Testis (tissue), 2 donors: ENCODE measurements at regions not wholly inside any gene's neighbourhood (a gene's known extent, or its start where the extent isn't known, plus 50 kb on each side); places are given as distances from the start of the nearest gene placed in this dataset.
"Not testable (repeated sequence)": the region's sequence is repeated elsewhere in the genome, so short reads cannot be mapped to it uniquely, and the experiment has no call there.

Experiments
- DNase-seq: peaks from one replicate; pipeline ENCODE4 v3.0.0-alpha.2; 2019
- H3K27ac ChIP-seq, 2 donors: fragments of 200-600 bp; sonication (generic); one replicate each; pipeline ENCODE4 v1.5.1; 2019
- H3K27me3 ChIP-seq: fragments of 200-600 bp; sonication (generic); one replicate; pipeline ENCODE4 v1.5.1; 2019
- H3K36me3 ChIP-seq: fragments of 200-600 bp; sonication (generic); one replicate; pipeline ENCODE4 v1.5.1; 2017; ENCODE audit warnings: low read depth; ENCODE audit errors: missing control alignments
- H3K4me1 ChIP-seq: fragments of 200-600 bp; sonication (generic); one replicate; pipeline ENCODE4 v1.5.1; 2019
- H3K4me3 ChIP-seq, 2 donors: fragments of 200-600 bp; sonication (generic); one replicate each; pipeline ENCODE4 v1.5.1; 2017 to 2019
- H3K9me3 ChIP-seq: fragments of 200-600 bp; sonication (generic); one replicate; pipeline ENCODE4 v1.5.1; 2017
- CTCF ChIP-seq, 3 experiments: fragments of 450-650 bp in 2 of 3; fragments of 200-600 bp in 1 of 3; sonication (generic) in 1 of 3; IDR thresholded peaks; one replicate each; pipeline ENCODE4 v1.5.1; 2016 to 2019; ENCODE audit warnings: antibody characterized with exemption in 3 of 3, mild to moderate bottlenecking in 2 of 3, moderate library complexity in 1 of 3
- POLR2A ChIP-seq: fragments of 450-650 bp; IDR thresholded peaks from one replicate; pipeline ENCODE4 v1.6.1; 2017; ENCODE audit warnings: antibody characterized with exemption, mild to moderate bottlenecking, moderate library complexity
- WGBS, 2 donors: methylation state at CpG; one replicate each; pipeline ENCODE4 v1.1.5; 2018; 5-methylcytosine and 5-hydroxymethylcytosine counted together
- intact Hi-C: fragments of 100-400 bp; cut with DNase I; formaldehyde crosslinking; loops from one replicate; pipeline ENCODE4 v1.15.1; 2023; ENCODE audit warnings: low total_unique reads

GRCh38 chr2:62603154-62603712 lies 97.2 kb upstream of the TMEM17 start:
- intact Hi-C loops, result no loop called here
- Histone ChIP-seq H3K4me1 (no peaks in the 10 kb centered on the region), H3K9me3 (no peaks in the 10 kb centered on the region), H3K4me3 (no peak overlapping the region), H3K27me3 (no peaks in the 10 kb centered on the region), H3K36me3 (no peaks in the 10 kb centered on the region), H3K27ac (no peak overlapping the region)
- DNase-seq, result no peak
- WGBS, 2 donors, result 81 to 91% methylated on average over 2 of the region's 2 CpGs
- no peak for TF ChIP-seq CTCF (IDR thresholded peaks at IDR 0.05)
- no peak for TF ChIP-seq POLR2A

- H3K4me1 ChIP-seq, H3K36me3 ChIP-seq, H3K9me3 ChIP-seq, DNase-seq, H3K27ac ChIP-seq, intact Hi-C loops, H3K4me3 ChIP-seq, H3K27me3 ChIP-seq: not testable (repeated sequence)
- 93% methylated on average over 6 of the region's 6 CpGs for WGBS, 2 donors
These were observed 93.8 kb upstream of the TMEM17 start for GRCh38 chr2:62599674-62600410.

- peak; percentile 28 for DNase-seq
- intact Hi-C loops, result no loop called here
- H3K4me3 ChIP-seq, result no peak overlapping the region
- no peaks in the 10 kb centered on the region for H3K9me3 ChIP-seq
- WGBS, 2 donors, result 74 to 78% methylated on average over 3 of the region's 3 CpGs
- H3K4me1 ChIP-seq, result no peaks in the 10 kb centered on the region
- H3K27me3 ChIP-seq, result no peaks in the 10 kb centered on the region
- H3K27ac ChIP-seq, result no peak overlapping the region
- H3K36me3 ChIP-seq, result no peaks in the 10 kb centered on the region
- TF ChIP-seq CTCF (IDR thresholded peaks at IDR 0.05), result no peak
- no peak for TF ChIP-seq POLR2A
These were observed 91.3 kb upstream of the TMEM17 start for GRCh38 chr2:62597323-62597722.

- Histone ChIP-seq H3K27ac (no peak overlapping the region), H3K27me3 (no peaks in the 10 kb centered on the region), H3K4me3 (no peak overlapping the region), H3K4me1 (no peaks in the 10 kb centered on the region), H3K36me3 (no peaks in the 10 kb centered on the region), H3K9me3 (no peaks in the 10 kb centered on the region)
- DNase-seq, result no peak
- WGBS, 2 donors, result 73 to 75% methylated on average over 3 of the region's 3 CpGs
- intact Hi-C loops, result no loop called here
- TF ChIP-seq POLR2A, result no peak
- TF ChIP-seq CTCF (IDR thresholded peaks at IDR 0.05), result no peak
These were observed 90.3 kb upstream of the TMEM17 start for GRCh38 chr2:62596061-62596921.

- DNase-seq, result no peak
- no peak overlapping the region for H3K4me3 ChIP-seq
- no peaks in the 10 kb centered on the region for H3K9me3 ChIP-seq
- TF ChIP-seq CTCF (IDR thresholded peaks at IDR 0.05), result no peak
- TF ChIP-seq POLR2A, result no peak
- H3K27ac ChIP-seq, result no peak overlapping the region
- H3K27me3 ChIP-seq, result no peaks in the 10 kb centered on the region
- WGBS, 2 donors, result 89 to 94% methylated on average over 3 of the region's 3 CpGs
- no peaks in the 10 kb centered on the region for H3K36me3 ChIP-seq
- intact Hi-C loops, result no loop called here
- peaks cover 1% of the 10 kb centered on the region for H3K4me1 ChIP-seq
These were observed 89.5 kb upstream of the TMEM17 start for GRCh38 chr2:62595474-62595873.
